ENCODE measurements at regions not wholly inside any gene's neighbourhood (a gene's known extent, or its start where the extent isn't known, plus 50 kb on each side); places are given as distances from the start of the nearest gene placed in this dataset.
"Not testable (repeated sequence)": the region's sequence is repeated elsewhere in the genome, so short reads cannot be mapped to it uniquely, and the experiment has no call there.

DNA sequence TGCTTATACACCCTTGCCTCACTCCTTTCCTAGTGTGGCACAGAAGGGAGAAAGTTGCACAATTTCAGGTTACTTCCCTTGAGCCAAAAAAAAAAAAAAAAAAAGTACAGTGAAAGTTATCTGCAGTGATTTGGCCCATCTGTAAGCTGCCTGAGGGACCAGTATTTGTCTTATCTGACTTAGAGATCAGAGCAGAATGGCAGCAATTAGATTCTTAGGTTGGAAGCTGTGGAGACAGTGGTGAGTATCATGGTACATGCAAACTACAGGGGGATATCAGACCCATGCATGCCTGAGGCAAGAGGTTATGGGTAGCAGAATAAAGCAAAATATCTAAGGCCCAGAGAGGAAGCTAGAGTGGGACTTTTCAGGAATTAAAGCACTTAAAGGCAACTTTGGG, 1070.7 kb upstream of the NOVA1 start:
- H3K4me3 ChIP-seq (ENCODE audit: low read length), result no peak overlapping the region
- no peak for DNase-seq (ENCODE audit: low read depth)
- TF ChIP-seq CTCF (conservative IDR thresholded peaks at IDR 0.05; ENCODE audit: low read depth, low read length), result no peak

DNA sequence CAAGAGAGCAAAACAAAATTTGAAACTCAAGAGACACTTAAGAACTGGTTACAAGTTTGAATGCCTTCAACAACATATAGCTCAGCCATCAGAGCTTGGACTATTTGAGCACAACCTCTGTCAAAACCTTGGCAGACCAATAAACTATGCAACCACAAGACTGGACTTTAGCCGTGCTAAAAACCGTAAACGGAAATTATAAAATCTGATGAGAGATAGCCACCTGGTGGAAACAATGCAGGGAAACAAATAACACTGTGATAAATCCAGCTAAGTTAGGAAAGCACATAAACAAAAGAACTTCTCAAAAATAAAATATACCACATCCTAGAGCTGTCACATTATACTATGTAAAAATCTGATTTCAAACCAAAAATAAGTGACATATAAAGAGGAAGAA, 1074.2 kb upstream of the NOVA1 start:
- DNase-seq (ENCODE audit: low read depth), result no peak
- TF ChIP-seq CTCF (conservative IDR thresholded peaks at IDR 0.05; ENCODE audit: low read depth, low read length), result no peak
- H3K4me3 ChIP-seq (ENCODE audit: low read length), result no peak overlapping the region

DNA sequence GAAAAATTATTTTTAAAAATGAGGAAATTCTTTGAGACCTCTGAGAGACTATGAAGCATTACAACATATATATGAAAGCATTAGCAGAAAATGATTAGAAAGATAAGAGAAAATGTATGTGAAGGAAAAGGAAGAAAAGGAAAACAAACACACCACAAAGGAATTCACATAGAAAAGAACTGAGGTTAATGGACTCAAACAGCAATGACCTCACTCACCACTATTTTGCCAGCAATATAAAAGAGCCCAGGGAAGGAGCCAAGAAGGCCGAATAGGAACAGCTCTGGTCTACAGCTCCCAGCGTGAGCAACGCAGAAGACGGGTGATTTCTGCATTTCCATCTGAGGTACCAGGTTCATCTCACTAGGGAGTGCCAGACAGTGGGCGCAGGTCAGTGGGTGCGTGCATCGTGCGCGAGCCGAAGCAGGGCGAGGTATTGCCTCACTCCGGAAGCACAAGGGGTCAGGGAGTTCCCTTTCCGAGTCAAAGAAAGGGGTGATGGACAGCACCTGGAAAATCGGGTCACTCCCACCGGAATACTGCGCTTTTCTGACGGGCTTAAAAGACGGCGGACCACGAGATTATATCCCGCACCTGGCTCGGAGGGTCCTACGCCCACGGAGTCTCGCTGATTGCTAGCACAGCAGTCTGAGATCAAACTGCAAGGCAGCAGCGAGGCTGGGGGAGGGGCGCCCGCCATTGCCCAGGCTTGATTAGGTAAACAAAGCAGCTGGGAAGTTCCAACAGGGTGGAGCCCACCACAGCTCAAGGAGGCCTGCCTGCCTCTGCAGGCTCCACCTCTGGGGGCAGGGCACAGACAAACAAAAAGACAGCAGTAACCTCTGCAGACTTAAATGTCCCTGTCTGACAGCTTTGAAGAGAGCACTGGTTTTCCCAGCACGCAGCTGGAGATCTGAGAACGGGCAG, 1075.2 kb upstream of the NOVA1 start:
- not testable (repeated sequence) for DNase-seq (ENCODE audit: low read depth); H3K4me3 ChIP-seq (ENCODE audit: low read length)

- DNase-seq (ENCODE audit: low read depth), result no peak
- TF ChIP-seq CTCF (conservative IDR thresholded peaks at IDR 0.05; ENCODE audit: low read depth, low read length), result no peak
- H3K4me3 ChIP-seq (ENCODE audit: low read length), result no peak overlapping the region
These were observed 1080.5 kb upstream of the FOXG1 start for GRCh38 chr14:27686137-27686536.

- TF ChIP-seq CTCF (conservative IDR thresholded peaks at IDR 0.05; ENCODE audit: low read depth, low read length), result no peak
- DNase-seq (ENCODE audit: low read depth), result no peak
- H3K4me3 ChIP-seq (ENCODE audit: low read length), result no peak overlapping the region
These were observed 1077.6 kb upstream of the FOXG1 start for GRCh38 chr14:27688841-27689444.

DNA sequence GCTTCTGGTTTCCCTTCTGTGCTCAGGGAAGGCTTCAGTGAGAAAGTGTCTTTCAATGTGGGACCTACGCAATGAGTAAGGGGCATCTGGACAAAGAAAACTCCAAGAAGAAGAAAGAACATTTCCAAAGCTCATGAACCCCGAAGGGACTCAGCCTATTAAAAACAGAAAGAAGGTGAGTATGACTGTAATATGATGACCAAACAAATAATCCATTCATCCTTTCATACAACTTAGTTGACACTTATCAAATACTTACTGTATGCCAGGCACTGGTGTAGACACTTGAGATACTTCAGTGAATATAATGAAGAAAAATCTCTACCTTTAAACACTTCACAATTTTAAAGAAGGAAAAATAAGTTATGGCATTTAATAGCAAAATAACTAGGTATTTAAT, 1054.2 kb upstream of the FOXG1 start:
- no peak overlapping the region for H3K4me3 ChIP-seq (ENCODE audit: low read length)
- TF ChIP-seq CTCF (conservative IDR thresholded peaks at IDR 0.05; ENCODE audit: low read depth, low read length), result no peak
- no peak for DNase-seq (ENCODE audit: low read depth)

DNA sequence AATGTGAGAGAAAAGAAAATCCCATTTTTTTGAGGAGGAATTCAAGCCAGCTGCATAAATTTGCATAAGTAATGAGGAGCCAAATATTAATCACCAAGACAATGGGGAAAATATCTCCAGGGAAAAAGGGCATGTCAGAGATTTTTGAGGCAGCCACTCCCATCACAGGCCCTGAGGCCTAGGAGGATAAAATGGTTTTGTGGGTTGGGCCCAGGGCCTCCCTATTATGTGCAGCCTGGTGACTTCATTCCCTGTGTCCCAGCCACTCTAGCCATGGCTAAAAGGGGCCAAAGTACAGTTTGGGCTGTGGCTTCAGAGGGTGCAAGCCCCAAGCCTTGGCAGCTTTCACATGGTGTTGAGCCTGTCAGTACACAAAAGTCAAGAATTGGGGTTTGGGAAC, 1051.0 kb upstream of the FOXG1 start:
- DNase-seq (ENCODE audit: low read depth), result no peak
- no peak overlapping the region for H3K4me3 ChIP-seq (ENCODE audit: low read length)
- no peak for TF ChIP-seq CTCF (conservative IDR thresholded peaks at IDR 0.05; ENCODE audit: low read depth, low read length)
